ENCODE measurements at regions not wholly inside any gene's neighbourhood (a gene's known extent, or its start where the extent isn't known, plus 50 kb on each side); places are given as distances from the start of the nearest gene placed in this dataset.

GRCh38 chr2:207279520-207279919, 113.8 kb upstream of the KLF7 start:
- peaks cover 7% of the 10 kb centered on the region for H3K4me1 ChIP-seq
- DNase-seq (ENCODE audit: low spot score) = no peak
- no peaks in the 10 kb centered on the region for H3K36me3 ChIP-seq
- Mint-ChIP-seq H3K4me3 (no peak overlapping the region), H3K27me3 (ENCODE audit: insufficient read depth, low read depth) (peaks cover 5% of the 10 kb centered on the region), H3K4me1 (peaks cover 16% of the 10 kb centered on the region), H3K9me3 (peaks cover 3% of the 10 kb centered on the region), H3K36me3 (no peaks in the 10 kb centered on the region), H3K27ac (no peak overlapping the region)
- no peak overlapping the region for H3K9ac ChIP-seq
- no peaks in the 10 kb centered on the region for H3K9me3 ChIP-seq (ENCODE audit: low read depth)
- H3K4me3 ChIP-seq = no peak overlapping the region
- H3K4me2 ChIP-seq = no peak overlapping the region
- H3K27ac ChIP-seq = no peak overlapping the region
- no peaks in the 10 kb centered on the region for H3F3A ChIP-seq (ENCODE audit: low read depth)
- H3K79me2 ChIP-seq (ENCODE audit: low read depth) = no peaks in the 10 kb centered on the region
- TF ChIP-seq EZH2phosphoT487 (IDR thresholded peaks at IDR 0.05) = no peak
- TF ChIP-seq, protein P1, sequence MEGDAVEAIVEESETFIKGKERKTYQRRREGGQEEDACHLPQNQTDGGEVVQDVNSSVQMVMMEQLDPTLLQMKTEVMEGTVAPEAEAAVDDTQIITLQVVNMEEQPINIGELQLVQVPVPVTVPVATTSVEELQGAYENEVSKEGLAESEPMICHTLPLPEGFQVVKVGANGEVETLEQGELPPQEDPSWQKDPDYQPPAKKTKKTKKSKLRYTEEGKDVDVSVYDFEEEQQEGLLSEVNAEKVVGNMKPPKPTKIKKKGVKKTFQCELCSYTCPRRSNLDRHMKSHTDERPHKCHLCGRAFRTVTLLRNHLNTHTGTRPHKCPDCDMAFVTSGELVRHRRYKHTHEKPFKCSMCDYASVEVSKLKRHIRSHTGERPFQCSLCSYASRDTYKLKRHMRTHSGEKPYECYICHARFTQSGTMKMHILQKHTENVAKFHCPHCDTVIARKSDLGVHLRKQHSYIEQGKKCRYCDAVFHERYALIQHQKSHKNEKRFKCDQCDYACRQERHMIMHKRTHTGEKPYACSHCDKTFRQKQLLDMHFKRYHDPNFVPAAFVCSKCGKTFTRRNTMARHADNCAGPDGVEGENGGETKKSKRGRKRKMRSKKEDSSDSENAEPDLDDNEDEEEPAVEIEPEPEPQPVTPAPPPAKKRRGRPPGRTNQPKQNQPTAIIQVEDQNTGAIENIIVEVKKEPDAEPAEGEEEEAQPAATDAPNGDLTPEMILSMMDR (IDR thresholded peaks at IDR 0.05) = no peak
- TF ChIP-seq EZH2 (IDR thresholded peaks at IDR 0.05) = no peak
- H2AFZ ChIP-seq (replicated peaks) = no peak overlapping the region
- no peaks in the 10 kb centered on the region for H4K20me1 ChIP-seq (ENCODE audit: low read depth)
- no peaks in the 10 kb centered on the region for H3K27me3 ChIP-seq

GRCh38 chr2:207281436-207281835, 115.7 kb upstream of the KLF7 start:
- Histone ChIP-seq H3F3A (ENCODE audit: low read depth) (peaks cover 3% of the 10 kb centered on the region), H3K4me3 (no peak overlapping the region), H3K9ac (no peak overlapping the region), H4K20me1 (ENCODE audit: low read depth) (no peaks in the 10 kb centered on the region), H2AFZ (replicated peaks) (no peak overlapping the region), H3K79me2 (ENCODE audit: low read depth) (no peaks in the 10 kb centered on the region), H3K27ac (no peak overlapping the region), H3K27me3 (no peaks in the 10 kb centered on the region), H3K4me1 (peaks cover 16% of the 10 kb centered on the region), H3K9me3 (ENCODE audit: low read depth) (no peaks in the 10 kb centered on the region), H3K36me3 (no peaks in the 10 kb centered on the region), H3K4me2 (no peak overlapping the region)
- Mint-ChIP-seq H3K4me1 (peaks cover 27% of the 10 kb centered on the region), H3K27me3 (ENCODE audit: insufficient read depth, low read depth) (peaks cover 2% of the 10 kb centered on the region), H3K36me3 (no peaks in the 10 kb centered on the region), H3K4me3 (no peak overlapping the region), H3K9me3 (no peaks in the 10 kb centered on the region), H3K27ac (no peak overlapping the region)
- DNase-seq (ENCODE audit: low spot score) = no peak
- TF ChIP-seq, protein P1 (IDR thresholded peaks at IDR 0.05) = no peak
- no peak for TF ChIP-seq EZH2phosphoT487 (IDR thresholded peaks at IDR 0.05)
- TF ChIP-seq EZH2 (IDR thresholded peaks at IDR 0.05) = no peak

GRCh38 chr2:207282916-207283315, 117.2 kb upstream of the KLF7 start:
- Histone ChIP-seq H3K4me3 (no peak overlapping the region), H3K9me3 (ENCODE audit: low read depth) (no peaks in the 10 kb centered on the region), H3K4me2 (no peak overlapping the region), H3F3A (ENCODE audit: low read depth) (peaks cover 3% of the 10 kb centered on the region), H3K79me2 (ENCODE audit: low read depth) (no peaks in the 10 kb centered on the region), H4K20me1 (ENCODE audit: low read depth) (no peaks in the 10 kb centered on the region), H3K27ac (no peak overlapping the region), H2AFZ (replicated peaks) (no peak overlapping the region), H3K9ac (no peak overlapping the region), H3K4me1 (peaks cover 16% of the 10 kb centered on the region), H3K27me3 (no peaks in the 10 kb centered on the region), H3K36me3 (no peaks in the 10 kb centered on the region)
- Mint-ChIP-seq H3K4me1 (peaks cover 27% of the 10 kb centered on the region), H3K27ac (no peak overlapping the region), H3K4me3 (no peak overlapping the region), H3K9me3 (no peaks in the 10 kb centered on the region), H3K36me3 (no peaks in the 10 kb centered on the region), H3K27me3 (ENCODE audit: insufficient read depth, low read depth) (no peaks in the 10 kb centered on the region)
- no peak for DNase-seq (ENCODE audit: low spot score)
- TF ChIP-seq, protein P1 (IDR thresholded peaks at IDR 0.05) = no peak
- TF ChIP-seq EZH2phosphoT487 (IDR thresholded peaks at IDR 0.05) (no peak), EZH2 (IDR thresholded peaks at IDR 0.05) (no peak)

Measured in neural progenitor cell (in vitro differentiated cells).